ENCODE measurements at regions not wholly inside any gene's neighbourhood (a gene's known extent, or its start where the extent isn't known, plus 50 kb on each side); places are given as distances from the start of the nearest gene placed in this dataset.

DNA sequence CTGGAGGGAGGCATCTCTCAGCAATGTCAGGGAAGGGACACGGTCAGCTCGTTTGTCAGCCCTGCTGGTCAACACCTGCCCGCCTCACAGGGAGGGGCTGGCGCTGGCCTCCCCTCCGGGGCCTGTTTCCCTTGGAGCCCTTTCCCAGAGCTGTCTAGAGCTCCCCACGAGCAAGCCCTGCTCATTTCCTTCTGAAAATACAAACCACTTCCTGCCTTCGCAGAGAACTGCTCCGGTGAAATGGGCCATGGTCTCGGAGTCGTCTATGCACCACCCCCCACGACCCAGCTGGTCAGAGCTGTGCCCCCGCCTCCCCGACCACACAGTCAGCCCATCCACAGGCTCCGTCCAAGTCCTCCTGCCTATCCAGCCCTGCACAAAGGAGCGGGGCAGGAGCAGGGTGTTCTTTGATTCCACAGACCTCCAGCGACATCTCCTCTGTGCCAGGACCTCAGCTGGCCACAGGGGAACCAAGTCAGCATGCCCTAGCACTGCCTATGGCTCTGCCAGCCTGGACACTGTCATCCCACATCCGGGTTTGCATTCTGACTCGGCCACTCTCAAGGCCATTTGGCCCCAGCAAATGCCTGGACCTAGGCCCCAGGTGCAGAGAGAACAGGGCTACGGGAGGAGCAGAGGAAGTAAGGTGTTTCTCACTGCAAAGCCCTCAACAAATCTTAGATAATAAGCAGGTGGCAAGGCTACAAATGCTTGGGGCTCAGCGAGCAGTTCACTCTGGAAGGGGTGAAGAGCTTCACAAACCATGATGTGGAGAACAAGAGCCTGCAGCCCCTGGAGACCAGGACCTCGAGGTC is 82.1 kb upstream of the WNT11 start:
- FAIRE-seq: peak; percentile 85
- H3K9me3 ChIP-seq (replicated peaks; ENCODE audit: control insufficient read depth, insufficient read depth, low read length): no peaks in the 10 kb centered on the region

More for the DNA sequence above, 82.1 kb upstream of the WNT11 start:
- no peak overlapping the region for H3K9ac ChIP-seq (replicated peaks; ENCODE audit: extremely low read depth, insufficient read depth, low read length)
- H3K4me1 ChIP-seq (ENCODE audit: control insufficient read depth, extremely low read depth, insufficient read depth, low read length): peaks cover 7% of the 10 kb centered on the region
- no peaks in the 10 kb centered on the region for H4K20me1 ChIP-seq (replicated peaks; ENCODE audit: control insufficient read depth, extremely low read depth, insufficient read depth, low read length)
- no peak overlapping the region for H3K4me2 ChIP-seq (ENCODE audit: insufficient read depth, low read length)
- BruUV-seq (replicated peaks): no TSS peak
- H3K27me3 ChIP-seq (ENCODE audit: control insufficient read depth in 2 of 2, insufficient read depth in 2 of 2, low read length in 2 of 2): no peaks in the 10 kb centered on the region
- no peaks in the 10 kb centered on the region for H3K9me1 ChIP-seq (replicated peaks; ENCODE audit: control insufficient read depth, extremely low read depth, insufficient read depth, low read length)
- peak; percentile 61 for DNase-seq (ENCODE audit: low read depth, low spot score)
- dilution Hi-C loops (cut with MboI; ENCODE audit: extremely low pct_ligation_motif_present, low sequenced_read_pairs): no loop called here
- H2AFZ ChIP-seq (ENCODE audit: low read depth, low read length): peak overlapping the region; percentile 85
- no peaks in the 10 kb centered on the region for H3K36me3 ChIP-seq (ENCODE audit: control insufficient read depth in 2 of 2, extremely low read depth in 1 of 2, insufficient read depth in 2 of 2, low read length in 2 of 2)
- intact Hi-C loops (cut with micrococcal nuclease): loop anchor here (5.0 kb wide), 1 partner anchor 51 kb away; no protein-coding TSS in a partner anchor
- ChIA-PET CTCF (interaction anchor here (0.7 to 1.6 kb wide), 5 partner anchors 10 to 81 kb away, joined by 3 to 11 read pairs (median 5); no protein-coding TSS in a partner anchor), POLR2A (interaction anchor here (0.6 kb wide), 1 partner anchor 83 kb away, joined by 9 read pairs; no protein-coding TSS in a partner anchor)
- H3K27ac ChIP-seq (ENCODE audit: insufficient read depth, low read depth, low read length): no peak overlapping the region
- no peak for TF ChIP-seq GATA2 (IDR thresholded peaks at IDR 0.05; ENCODE audit: insufficient read depth, insufficient read length, low read depth, low read length)
- no peak for TF ChIP-seq FOS (IDR thresholded peaks at IDR 0.05; ENCODE audit: borderline replicate concordance, insufficient read depth, low read length)
- no peak for TF ChIP-seq POLR2AphosphoS5 (IDR thresholded peaks at IDR 0.05; ENCODE audit: insufficient read depth, low read depth, low read length)
- TF ChIP-seq, protein P1, sequence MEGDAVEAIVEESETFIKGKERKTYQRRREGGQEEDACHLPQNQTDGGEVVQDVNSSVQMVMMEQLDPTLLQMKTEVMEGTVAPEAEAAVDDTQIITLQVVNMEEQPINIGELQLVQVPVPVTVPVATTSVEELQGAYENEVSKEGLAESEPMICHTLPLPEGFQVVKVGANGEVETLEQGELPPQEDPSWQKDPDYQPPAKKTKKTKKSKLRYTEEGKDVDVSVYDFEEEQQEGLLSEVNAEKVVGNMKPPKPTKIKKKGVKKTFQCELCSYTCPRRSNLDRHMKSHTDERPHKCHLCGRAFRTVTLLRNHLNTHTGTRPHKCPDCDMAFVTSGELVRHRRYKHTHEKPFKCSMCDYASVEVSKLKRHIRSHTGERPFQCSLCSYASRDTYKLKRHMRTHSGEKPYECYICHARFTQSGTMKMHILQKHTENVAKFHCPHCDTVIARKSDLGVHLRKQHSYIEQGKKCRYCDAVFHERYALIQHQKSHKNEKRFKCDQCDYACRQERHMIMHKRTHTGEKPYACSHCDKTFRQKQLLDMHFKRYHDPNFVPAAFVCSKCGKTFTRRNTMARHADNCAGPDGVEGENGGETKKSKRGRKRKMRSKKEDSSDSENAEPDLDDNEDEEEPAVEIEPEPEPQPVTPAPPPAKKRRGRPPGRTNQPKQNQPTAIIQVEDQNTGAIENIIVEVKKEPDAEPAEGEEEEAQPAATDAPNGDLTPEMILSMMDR (IDR thresholded peaks at IDR 0.05; ENCODE audit: extremely low read depth in 1 of 2, insufficient read depth in 1 of 2, low read depth in 1 of 2, low read length in 2 of 2): no peak
- TF ChIP-seq POLR2A (IDR thresholded peaks at IDR 0.05; ENCODE audit: low read depth, low read length): no peak
- TF ChIP-seq, protein P2, sequence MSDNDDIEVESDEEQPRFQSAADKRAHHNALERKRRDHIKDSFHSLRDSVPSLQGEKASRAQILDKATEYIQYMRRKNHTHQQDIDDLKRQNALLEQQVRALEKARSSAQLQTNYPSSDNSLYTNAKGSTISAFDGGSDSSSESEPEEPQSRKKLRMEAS (IDR thresholded peaks at IDR 0.05; ENCODE audit: insufficient read depth, insufficient read length): no peak
- no peak for TF ChIP-seq MYC (IDR thresholded peaks at IDR 0.05; ENCODE audit: low read depth, low read length)
- TF ChIP-seq EZH2 (IDR thresholded peaks at IDR 0.05; ENCODE audit: borderline replicate concordance, low read depth, low read length, severe bottlenecking): no peak
- no peak for TF ChIP-seq JUN (IDR thresholded peaks at IDR 0.05; ENCODE audit: borderline replicate concordance, insufficient read depth, insufficient read length, low read depth)
- H3K4me3 ChIP-seq (replicated peaks in 1 of 3; ENCODE audit: insufficient read depth in 1 of 3, low read depth in 1 of 3, low read length in 3 of 3): no peak overlapping the region
- H3K79me2 ChIP-seq (ENCODE audit: control insufficient read depth, insufficient read depth, low read length): no peaks in the 10 kb centered on the region
